KMS-11 (cell line): ENCODE measurements at regions not wholly inside any gene's neighbourhood (a gene's known extent, or its start where the extent isn't known, plus 50 kb on each side); places are given as distances from the start of the nearest gene placed in this dataset.

ENCODE experiments used
- H2AFZ ChIP-seq: fragments of 200-600 bp; sonication (generic); 2 replicates; pipeline ENCODE4 v1.6.1; 2016; ENCODE audit warnings: antibody characterized with exemption, mixed run types, low read depth
- H3K27ac ChIP-seq: fragments of 200-600 bp; sonication (generic); 2 replicates; pipeline ENCODE4 v1.6.1; 2016; ENCODE audit warnings: mild to moderate bottlenecking, mixed run types
- H3K27me3 ChIP-seq: fragments of 200-600 bp; sonication (generic); 2 replicates; pipeline ENCODE4 v1.6.1; 2017; ENCODE audit warnings: mild to moderate bottlenecking, low read depth, mixed run types, moderate library complexity; ENCODE audit not compliant: insufficient read depth
- H3K36me3 ChIP-seq: fragments of 200-600 bp; sonication (generic); 2 replicates; pipeline ENCODE4 v1.6.1; 2017; ENCODE audit warnings: mild to moderate bottlenecking, mixed run types; ENCODE audit not compliant: insufficient read depth
- H3K4me1 ChIP-seq: fragments of 200-600 bp; sonication (generic); 2 replicates; pipeline ENCODE4 v1.6.1; 2016; ENCODE audit warnings: mild to moderate bottlenecking, low read depth, mixed run types; ENCODE audit not compliant: poor library complexity, severe bottlenecking
- H3K4me2 ChIP-seq: fragments of 200-600 bp; sonication (generic); 2 replicates; pipeline ENCODE4 v1.7.0; 2016; ENCODE audit warnings: mild to moderate bottlenecking, mixed run types
- H3K4me3 ChIP-seq: fragments of 200-600 bp; sonication (generic); IDR thresholded peaks from 2 replicates; pipeline ENCODE4 v1.6.1; 2017; ENCODE audit warnings: low read depth, low read length, mixed read lengths; ENCODE audit not compliant: insufficient read depth
- H3K79me2 ChIP-seq: fragments of 200-600 bp; sonication (generic); 2 replicates; pipeline ENCODE4 v1.6.1; 2016; ENCODE audit warnings: low read depth, mixed run types; ENCODE audit not compliant: insufficient read depth
- H3K9ac ChIP-seq: fragments of 200-600 bp; sonication (generic); 2 replicates; pipeline ENCODE4 v1.6.1; 2016; ENCODE audit warnings: mild to moderate bottlenecking, mixed run types
- H4K20me1 ChIP-seq: fragments of 200-600 bp; sonication (generic); 2 replicates; pipeline ENCODE4 v1.6.1; 2016; ENCODE audit warnings: mild to moderate bottlenecking, mixed run types; ENCODE audit not compliant: insufficient read depth
- CTCF ChIP-seq: fragments of 200-600 bp; sonication (generic); conservative IDR thresholded peaks from 2 replicates; pipeline ENCODE4 v1.6.1; 2017; ENCODE audit warnings: low read depth, mild to moderate bottlenecking, antibody characterized with exemption, low read length, moderate library complexity, mixed read lengths

- Histone ChIP-seq H3K4me3 (no peak overlapping the region), H3K4me1 (peaks cover 4% of the 10 kb centered on the region), H3K9ac (no peak overlapping the region), H3K27ac (no peak overlapping the region), H2AFZ (no peak overlapping the region), H3K27me3 (no peaks in the 10 kb centered on the region), H4K20me1 (no peaks in the 10 kb centered on the region), H3K4me2 (no peak overlapping the region), H3K36me3 (no peaks in the 10 kb centered on the region), H3K79me2 (no peaks in the 10 kb centered on the region)
- TF ChIP-seq CTCF: no peak
Observed at GRCh38 chr6:130683761-130684517, 143.3 kb upstream of the SMLR1 start.

- Histone ChIP-seq H2AFZ (no peak overlapping the region), H3K27ac (no peak overlapping the region), H3K36me3 (no peaks in the 10 kb centered on the region), H4K20me1 (no peaks in the 10 kb centered on the region), H3K27me3 (no peaks in the 10 kb centered on the region), H3K4me2 (no peak overlapping the region), H3K79me2 (no peaks in the 10 kb centered on the region), H3K4me1 (no peaks in the 10 kb centered on the region), H3K4me3 (no peak overlapping the region), H3K9ac (no peak overlapping the region)
- no peak for TF ChIP-seq CTCF
Observed at GRCh38 chr6:130692659-130693058, 134.5 kb upstream of the SMLR1 start.

GRCh38 chr6:130693944-130694343, 133.3 kb upstream of the SMLR1 start:
- Histone ChIP-seq H3K27ac (no peak overlapping the region), H4K20me1 (no peaks in the 10 kb centered on the region), H3K79me2 (no peaks in the 10 kb centered on the region), H3K4me1 (peaks cover 2% of the 10 kb centered on the region), H3K9ac (no peak overlapping the region), H3K4me2 (no peak overlapping the region), H3K36me3 (no peaks in the 10 kb centered on the region), H3K4me3 (no peak overlapping the region), H2AFZ (no peak overlapping the region), H3K27me3 (no peaks in the 10 kb centered on the region)
- no peak for TF ChIP-seq CTCF

- Histone ChIP-seq H3K36me3 (no peaks in the 10 kb centered on the region), H2AFZ (no peak overlapping the region), H3K9ac (no peak overlapping the region), H4K20me1 (no peaks in the 10 kb centered on the region), H3K4me1 (peaks cover 2% of the 10 kb centered on the region), H3K4me2 (no peak overlapping the region), H3K27ac (no peak overlapping the region), H3K27me3 (no peaks in the 10 kb centered on the region), H3K4me3 (no peak overlapping the region), H3K79me2 (no peaks in the 10 kb centered on the region)
- TF ChIP-seq CTCF: no peak
Observed at GRCh38 chr6:130694606-130695005, 132.6 kb upstream of the SMLR1 start.
